Effector memory CD8-positive, alpha-beta T cell (primary cell): ENCODE measurements at regions not wholly inside any gene's neighbourhood (a gene's known extent, or its start where the extent isn't known, plus 50 kb on each side); places are given as distances from the start of the nearest gene placed in this dataset.

Experiments
- ATAC-seq: fragments of 150-1000 bp; cut with Tn5 transposase; replicated peaks from 2 replicates; pipeline ENCODE4 v1.10.0; 2021; ENCODE audit warnings: mild to moderate bottlenecking, moderate library complexity
- DNase-seq, 3 experiments: peaks; one replicate each; pipeline ENCODE4 v3.0.0; 2021
- H3K27ac Mint-ChIP-seq, 2 donors: one replicate each; pipeline ENCODE4 v1.8.0; 2022; ENCODE audit warnings: mild to moderate bottlenecking in 2 of 2, mixed read lengths in 2 of 2, moderate library complexity in 2 of 2
- H3K27me3 Mint-ChIP-seq, 2 donors: one replicate each; pipeline ENCODE4 v1.8.0; 2022; ENCODE audit warnings: mixed read lengths in 2 of 2
- H3K36me3 Mint-ChIP-seq: one replicate; pipeline ENCODE4 v1.8.0; 2022; ENCODE audit warnings: mild to moderate bottlenecking, moderate library complexity, mixed read lengths; ENCODE audit not compliant: insufficient read depth
- H3K4me1 Mint-ChIP-seq, 2 donors: one replicate each; pipeline ENCODE4 v1.8.0; 2022; ENCODE audit warnings: low read depth in 2 of 2, mixed read lengths in 2 of 2
- H3K4me3 Mint-ChIP-seq, 2 donors: one replicate each; pipeline ENCODE4 v1.8.0; 2022; ENCODE audit warnings: mild to moderate bottlenecking in 2 of 2, mixed read lengths in 2 of 2, moderate library complexity in 2 of 2
- H3K9me3 Mint-ChIP-seq, 2 donors: one replicate each; pipeline ENCODE4 v1.8.0; 2022; ENCODE audit warnings: mixed read lengths in 2 of 2

DNA sequence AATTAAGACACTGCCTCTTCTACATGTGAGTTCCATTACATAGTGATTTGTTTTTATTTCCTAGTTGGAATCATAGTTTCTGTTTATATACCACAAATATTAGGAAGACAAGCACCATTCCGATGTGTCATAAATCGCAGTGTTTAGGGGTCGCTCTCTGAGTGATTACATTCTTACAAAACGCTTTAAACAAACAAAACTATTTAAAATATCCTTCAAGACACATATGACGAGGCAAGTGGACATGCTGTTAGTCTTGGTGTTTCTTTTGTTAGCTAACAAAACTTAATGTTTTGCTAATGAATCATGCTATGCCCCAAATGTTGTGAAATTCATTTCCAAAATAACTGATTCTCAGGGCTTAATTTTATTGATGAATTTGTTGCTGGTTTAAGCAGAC lies 1219.3 kb upstream of the PRKX start:
- H3K27me3 Mint-ChIP-seq, result no peaks in the 10 kb centered on the region
- no peak overlapping the region for H3K27ac Mint-ChIP-seq
- no peak overlapping the region for H3K4me3 Mint-ChIP-seq
- no peak for DNase-seq
- no peaks in the 10 kb centered on the region for H3K4me1 Mint-ChIP-seq
- ATAC-seq, result no peak
- peaks cover 4% of the 10 kb centered on the region for H3K36me3 Mint-ChIP-seq
- H3K9me3 Mint-ChIP-seq, result peaks cover 0 to 7% of the 10 kb centered on the region in 2 donors

DNA sequence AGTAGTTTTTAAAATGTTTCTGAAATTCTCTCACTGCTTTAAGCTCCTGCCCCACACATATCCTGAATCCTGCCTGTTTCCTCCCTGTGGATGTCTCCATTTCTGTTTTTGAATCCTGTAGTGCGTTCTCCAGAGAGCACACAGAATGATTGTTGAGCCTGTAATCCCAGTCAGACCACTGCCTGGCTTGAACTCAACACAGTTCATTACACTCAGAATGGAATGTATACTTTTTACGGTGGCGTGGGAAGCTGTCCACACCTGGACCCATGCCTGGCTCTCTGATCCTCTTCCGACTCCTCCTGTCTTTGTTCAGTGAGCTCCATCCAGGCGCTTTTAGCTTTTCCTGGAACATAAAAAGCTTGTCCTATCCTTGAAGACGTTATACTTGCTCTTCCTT lies 1217.0 kb upstream of the PRKX start:
- DNase-seq, result no peak
- H3K27me3 Mint-ChIP-seq, result no peaks in the 10 kb centered on the region
- no peaks in the 10 kb centered on the region for H3K4me1 Mint-ChIP-seq
- ATAC-seq, result no peak
- H3K9me3 Mint-ChIP-seq, result peaks cover 0 to 6% of the 10 kb centered on the region in 2 donors
- H3K36me3 Mint-ChIP-seq, result no peaks in the 10 kb centered on the region
- H3K27ac Mint-ChIP-seq, result no peak overlapping the region
- no peak overlapping the region for H3K4me3 Mint-ChIP-seq

DNA sequence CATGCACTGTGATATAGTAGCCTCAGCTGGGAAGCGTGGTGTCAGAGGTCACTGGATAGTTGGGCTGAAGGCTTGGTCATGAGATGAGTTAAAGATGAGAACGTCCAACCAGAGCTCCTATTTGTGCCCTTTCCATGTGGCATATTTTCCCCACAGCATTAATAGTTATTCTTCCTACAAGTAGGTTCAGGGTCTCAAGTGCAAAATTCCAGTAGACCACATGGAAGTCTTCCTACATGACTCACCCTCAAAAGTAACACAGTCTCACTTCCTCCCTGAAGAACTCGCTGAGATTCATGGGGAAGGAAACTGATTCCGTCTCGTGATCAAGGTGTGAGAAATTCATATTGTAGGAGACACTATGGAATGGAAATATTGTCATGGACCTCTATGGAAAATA lies 1212.5 kb upstream of the PRKX start:
- Mint-ChIP-seq H3K4me3 (no peak overlapping the region), H3K27me3 (no peaks in the 10 kb centered on the region), H3K4me1 (no peaks in the 10 kb centered on the region), H3K9me3 (peaks cover 2 to 6% of the 10 kb centered on the region in 2 donors), H3K27ac (no peak overlapping the region), H3K36me3 (no peaks in the 10 kb centered on the region)
- no peak for DNase-seq
- ATAC-seq, result no peak

- Mint-ChIP-seq H3K27me3 (no peaks in the 10 kb centered on the region), H3K9me3 (peaks cover 7% of the 10 kb centered on the region in 2 donors), H3K27ac (no peak overlapping the region), H3K36me3 (no peaks in the 10 kb centered on the region), H3K4me3 (no peak overlapping the region), H3K4me1 (no peaks in the 10 kb centered on the region)
- ATAC-seq, result no peak
- DNase-seq, result no peak
These were observed 1195.9 kb upstream of the PRKX start for GRCh38 chrX:4909348-4909747.

- DNase-seq (no peak), ATAC-seq (no peak)
- Mint-ChIP-seq H3K27ac (no peak overlapping the region), H3K9me3 (peaks cover 4 to 7% of the 10 kb centered on the region in 2 donors), H3K4me3 (no peak overlapping the region), H3K4me1 (no peaks in the 10 kb centered on the region), H3K27me3 (no peaks in the 10 kb centered on the region), H3K36me3 (no peaks in the 10 kb centered on the region)
These were observed 1192.1 kb upstream of the PRKX start for GRCh38 chrX:4905576-4905975.

GRCh38 chrX:4881277-4881676 lies 1167.8 kb upstream of the PRKX start:
- Mint-ChIP-seq H3K4me3 (no peak overlapping the region), H3K9me3 (no peaks in the 10 kb centered on the region), H3K27ac (no peak overlapping the region), H3K36me3 (no peaks in the 10 kb centered on the region), H3K27me3 (no peaks in the 10 kb centered on the region), H3K4me1 (no peaks in the 10 kb centered on the region)
- ATAC-seq (no peak), DNase-seq (no peak)

GRCh38 chrX:4878640-4879039 lies 1165.2 kb upstream of the PRKX start:
- Mint-ChIP-seq H3K9me3 (peaks cover 4 to 5% of the 10 kb centered on the region in 2 donors), H3K27me3 (no peaks in the 10 kb centered on the region)

GRCh38 chrX:4876268-4876667 lies 1162.8 kb upstream of the PRKX start:
- DNase-seq (no peak), ATAC-seq (no peak)
- no peaks in the 10 kb centered on the region for H3K4me1 Mint-ChIP-seq
- H3K36me3 Mint-ChIP-seq, result no peaks in the 10 kb centered on the region
- peaks cover 7% of the 10 kb centered on the region in 2 donors for H3K9me3 Mint-ChIP-seq
- H3K27me3 Mint-ChIP-seq, result no peaks in the 10 kb centered on the region
- no peak overlapping the region for H3K4me3 Mint-ChIP-seq
- H3K27ac Mint-ChIP-seq, result no peak overlapping the region

More at GRCh38 chrX:4878640-4879039, 1165.2 kb upstream of the PRKX start:
- no peaks in the 10 kb centered on the region for H3K4me1 Mint-ChIP-seq
- H3K36me3 Mint-ChIP-seq, result no peaks in the 10 kb centered on the region
- no peak for ATAC-seq
- DNase-seq, result no peak
- H3K4me3 Mint-ChIP-seq, result no peak overlapping the region
- H3K27ac Mint-ChIP-seq, result no peak overlapping the region

DNA sequence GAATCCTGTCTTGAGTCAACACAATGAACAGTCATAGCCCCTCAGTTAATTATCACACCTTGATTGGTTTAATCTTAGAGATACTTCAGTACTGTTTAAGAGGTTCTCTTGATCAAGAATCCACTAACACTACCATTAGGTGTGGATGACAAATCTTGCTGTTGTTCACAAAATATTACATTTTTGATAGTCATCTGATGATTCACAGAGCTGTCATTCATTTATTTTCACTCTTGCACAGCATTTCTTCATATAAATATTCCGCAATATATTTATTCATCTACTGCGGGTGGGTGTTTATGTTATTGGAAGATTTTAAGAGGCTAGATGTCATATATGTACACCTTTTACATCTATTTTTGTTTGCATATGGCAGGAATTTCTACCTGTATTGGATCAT lies 1138.1 kb upstream of the PRKX start:
- Mint-ChIP-seq H3K4me3 (no peak overlapping the region), H3K4me1 (no peaks in the 10 kb centered on the region), H3K36me3 (no peaks in the 10 kb centered on the region), H3K9me3 (peaks cover 0 to 3% of the 10 kb centered on the region in 2 donors), H3K27ac (no peak overlapping the region), H3K27me3 (no peaks in the 10 kb centered on the region)
- no peak for DNase-seq
- no peak for ATAC-seq

- ATAC-seq (no peak), DNase-seq (no peak)
- Mint-ChIP-seq H3K4me1 (no peaks in the 10 kb centered on the region), H3K4me3 (no peak overlapping the region), H3K36me3 (no peaks in the 10 kb centered on the region), H3K9me3 (peaks cover 0 to 3% of the 10 kb centered on the region in 2 donors), H3K27ac (no peak overlapping the region), H3K27me3 (no peaks in the 10 kb centered on the region)
These were observed 1136.9 kb upstream of the PRKX start for GRCh38 chrX:4850312-4850711.

DNA sequence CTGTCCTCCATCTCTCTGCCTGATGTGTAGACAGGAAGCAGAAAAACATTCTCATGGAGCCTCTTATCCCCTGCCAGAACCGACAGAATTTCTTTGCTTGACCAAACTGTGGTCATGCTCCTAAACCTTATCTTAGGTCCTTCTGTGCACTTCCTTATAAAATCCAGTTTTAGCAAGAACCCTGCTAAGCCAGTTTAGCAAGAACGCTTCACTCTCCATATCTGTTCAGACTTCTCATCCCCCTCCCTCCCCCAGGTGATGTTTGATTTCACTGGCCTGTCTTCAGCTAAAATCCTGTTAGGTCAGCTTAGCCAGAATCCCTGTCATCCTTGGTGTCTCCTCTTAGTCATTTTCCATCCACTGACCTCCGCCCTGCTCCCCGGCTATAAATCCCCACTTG lies 1130.9 kb upstream of the PRKX start:
- Mint-ChIP-seq H3K27me3 (no peaks in the 10 kb centered on the region), H3K36me3 (no peaks in the 10 kb centered on the region), H3K9me3 (peaks cover 0 to 5% of the 10 kb centered on the region in 2 donors), H3K27ac (no peak overlapping the region), H3K4me3 (no peak overlapping the region), H3K4me1 (no peaks in the 10 kb centered on the region)
- no peak for ATAC-seq
- DNase-seq, result no peak

GRCh38 chrX:4841216-4841745 lies 1127.8 kb upstream of the PRKX start:
- no peak overlapping the region for H3K4me3 Mint-ChIP-seq
- H3K27me3 Mint-ChIP-seq, result no peaks in the 10 kb centered on the region
- no peaks in the 10 kb centered on the region for H3K36me3 Mint-ChIP-seq
- ATAC-seq (no peak), DNase-seq (no peak)
- peaks cover 0 to 2% of the 10 kb centered on the region in 2 donors for H3K9me3 Mint-ChIP-seq
- no peaks in the 10 kb centered on the region for H3K4me1 Mint-ChIP-seq
- H3K27ac Mint-ChIP-seq, result no peak overlapping the region

DNA sequence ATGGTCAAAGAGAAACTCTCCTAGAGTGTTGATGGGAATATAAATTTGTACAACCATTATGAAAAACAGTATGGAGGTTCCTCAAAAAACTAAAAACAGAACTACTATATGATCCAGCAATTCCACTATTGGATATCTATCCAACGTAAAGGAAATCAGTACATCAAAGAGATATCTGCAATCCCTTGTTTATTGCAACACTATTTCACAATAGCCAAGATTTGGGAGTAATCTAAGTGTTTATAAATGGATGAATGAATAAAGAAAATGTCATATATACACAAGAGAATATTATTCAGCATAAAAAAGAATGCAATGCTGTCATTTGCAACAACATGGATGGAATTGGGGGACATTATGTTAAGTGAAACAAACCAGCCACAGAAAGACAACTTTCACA lies 1118.1 kb upstream of the PRKX start:
- Mint-ChIP-seq H3K27me3 (no peaks in the 10 kb centered on the region), H3K27ac (no peak overlapping the region), H3K36me3 (no peaks in the 10 kb centered on the region), H3K4me1 (no peaks in the 10 kb centered on the region), H3K4me3 (no peak overlapping the region), H3K9me3 (peaks cover 4 to 14% of the 10 kb centered on the region in 2 donors)
- ATAC-seq (no peak), DNase-seq (no peak)

GRCh38 chrX:4830880-4831557 lies 1117.6 kb upstream of the PRKX start:
- no peak for ATAC-seq
- no peak overlapping the region for H3K27ac Mint-ChIP-seq
- no peaks in the 10 kb centered on the region for H3K27me3 Mint-ChIP-seq
- no peaks in the 10 kb centered on the region for H3K4me1 Mint-ChIP-seq
- no peak overlapping the region for H3K4me3 Mint-ChIP-seq
- no peak for DNase-seq
- H3K36me3 Mint-ChIP-seq, result no peaks in the 10 kb centered on the region
- H3K9me3 Mint-ChIP-seq, result peaks cover 3 to 15% of the 10 kb centered on the region in 2 donors
